H1 (cell line): ENCODE measurements at regions not wholly inside any gene's neighbourhood (a gene's known extent, or its start where the extent isn't known, plus 50 kb on each side); places are given as distances from the start of the nearest gene placed in this dataset.

Experiments
- CTCF ChIA-PET: fragments of 300-600 bp; sonication (Branson Sonifier 250); formaldehyde crosslinking; loops from one replicate; lab custom pipeline; 2021; ENCODE audit not compliant: partially characterized antibody; lab: Charles Lee
- POLR2A ChIA-PET: fragments of 300-600 bp; sonication (Branson Sonifier 250); formaldehyde crosslinking; loops from one replicate; lab custom pipeline; 2021; ENCODE audit warnings: inconsistent platforms; ENCODE audit not compliant: partially characterized antibody; lab: Charles Lee
- DNase-seq, 2 experiments: peaks; one replicate each; pipeline versions ENCODE4 v3.0.0 to v3.0.0-alpha.2; 2010 to 2022; ENCODE audit warnings: low spot score in 2 of 2, low read depth in 1 of 2, mixed read lengths in 1 of 2
- FAIRE-seq: peaks from 2 replicates; lab custom pipeline; 2011; peaks lifted over from hg19 to GRCh38; lab: Jason Lieb, UNC
- H2AFZ ChIP-seq: 2 replicates; pipeline ENCODE4 v1.8.1; 2012; ENCODE audit warnings: low read length, inconsistent platforms
- H2AK5ac ChIP-seq: 2 replicates; pipeline ENCODE4 v1.6.1; 2013; ENCODE audit warnings: low read depth, low read length
- H2BK120ac ChIP-seq: replicated peaks from 2 replicates; pipeline ENCODE3; 2013; ENCODE audit warnings: low read depth, low read length, inconsistent platforms
- H2BK12ac ChIP-seq: 2 replicates; pipeline ENCODE4 v1.6.1; 2013; ENCODE audit warnings: low read depth, low read length
- H2BK15ac ChIP-seq: 2 replicates; pipeline ENCODE4 v1.6.1; 2013; ENCODE audit warnings: low read length
- H2BK20ac ChIP-seq: 2 replicates; pipeline ENCODE4 v1.6.1; 2013; ENCODE audit warnings: low read length
- H2BK5ac ChIP-seq: 2 replicates; pipeline ENCODE4 v1.6.1; 2013; ENCODE audit warnings: low read depth, low read length
- H3K14ac ChIP-seq: 2 replicates; pipeline ENCODE4 v1.6.1; 2013; ENCODE audit warnings: inconsistent platforms; ENCODE audit not compliant: insufficient read length
- H3K18ac ChIP-seq: 2 replicates; pipeline ENCODE4 v1.6.1; 2013; ENCODE audit warnings: low read length; ENCODE audit errors: extremely low read depth
- H3K23ac ChIP-seq: 2 replicates; pipeline ENCODE4 v1.6.1; 2013; ENCODE audit warnings: inconsistent platforms; ENCODE audit not compliant: insufficient read length
- H3K23me2 ChIP-seq: 2 replicates; pipeline ENCODE4 v1.6.1; 2013; ENCODE audit warnings: low read depth, low read length
- H3K27ac ChIP-seq: 2 replicates; pipeline ENCODE4 v1.6.1; 2011; ENCODE audit warnings: low read depth, low read length, inconsistent platforms
- H3K27me3 ChIP-seq, 4 experiments: replicated peaks in 1 of 4; 1 replicate in 1 of 4; 2 replicates in 3 of 4; pipeline versions ENCODE4 v1.6.1 to v1.8.1; 2011 to 2013; ENCODE audit warnings: low read length in 3 of 4, mild to moderate bottlenecking in 3 of 4, inconsistent platforms in 2 of 4, mixed read lengths in 2 of 4, moderate library complexity in 1 of 4; ENCODE audit not compliant: control insufficient read depth in 3 of 4, insufficient read depth in 3 of 4; ENCODE audit errors: extremely low read depth in 1 of 4
- H3K36me3 ChIP-seq, 4 experiments: 2 replicates each; pipeline versions ENCODE4 v1.6.1 to v1.8.1; 2011 to 2013; ENCODE audit warnings: mild to moderate bottlenecking in 4 of 4, low read length in 3 of 4, moderate library complexity in 2 of 4, control low read depth in 1 of 4, inconsistent platforms in 1 of 4; ENCODE audit not compliant: insufficient read depth in 4 of 4, control insufficient read depth in 2 of 4
- H3K4ac ChIP-seq: replicated peaks from 2 replicates; pipeline ENCODE3; 2013; ENCODE audit warnings: low read length, low read depth, mixed read lengths, inconsistent platforms; ENCODE audit not compliant: insufficient read length
- H3K4me1 ChIP-seq, 4 experiments: replicated peaks in 1 of 4; 1 replicate in 1 of 4; 2 replicates in 3 of 4; pipeline versions ENCODE4 v1.6.1 to v1.8.1; 2011 to 2013; ENCODE audit warnings: low read length in 3 of 4, inconsistent platforms in 2 of 4, mixed read lengths in 1 of 4; ENCODE audit not compliant: insufficient read depth in 4 of 4, control insufficient read depth in 3 of 4
- H3K4me2 ChIP-seq, 2 experiments: 2 replicates each; pipeline versions ENCODE4 v1.6.1 to v1.8.1; 2011 to 2013; ENCODE audit warnings: low read depth in 2 of 2, low read length in 2 of 2, control low read depth in 1 of 2, inconsistent platforms in 1 of 2, mild to moderate bottlenecking in 1 of 2; ENCODE audit not compliant: insufficient read depth in 1 of 2
- H3K4me3 ChIP-seq, 4 experiments: fragments of 200-600, 300-600 bp in 1 of 4; sonication (generic), shearing (Covaris generic), sonication (Bioruptor Twin) in 1 of 4; 2 replicates each; pipeline versions ENCODE4 v1.5.1 to v1.8.1; 2011 to 2016; ENCODE audit warnings: low read length in 4 of 4, low read depth in 3 of 4, control low read depth in 2 of 4, inconsistent platforms in 2 of 4, mild to moderate bottlenecking in 2 of 4, mixed read lengths in 1 of 4, moderate library complexity in 1 of 4; ENCODE audit not compliant: insufficient read depth in 2 of 4; ENCODE audit errors: extremely low read depth in 1 of 4
- H3K56ac ChIP-seq: replicated peaks from 2 replicates; pipeline ENCODE3; 2013; ENCODE audit warnings: low read depth, mild to moderate bottlenecking, mixed read lengths, low read length, inconsistent platforms; ENCODE audit not compliant: insufficient read length
- H3K79me1 ChIP-seq: 2 replicates; pipeline ENCODE4 v1.6.1; 2013; ENCODE audit warnings: low read depth, low read length, control low read depth
- H3K79me2 ChIP-seq, 2 experiments: 2 replicates each; pipeline versions ENCODE4 v1.6.1 to v1.8.1; 2012 to 2013; ENCODE audit warnings: low read length in 2 of 2, mild to moderate bottlenecking in 2 of 2, inconsistent platforms in 1 of 2; ENCODE audit not compliant: insufficient read depth in 2 of 2, control insufficient read depth in 1 of 2
- H3K9ac ChIP-seq, 4 experiments: replicated peaks in 1 of 4; 1 replicate in 1 of 4; 2 replicates in 3 of 4; pipeline versions ENCODE4 v1.6.1 to v1.8.1; 2011 to 2013; ENCODE audit warnings: low read depth in 3 of 4, low read length in 3 of 4, control low read depth in 2 of 4, mild to moderate bottlenecking in 2 of 4, moderate library complexity in 2 of 4, inconsistent platforms in 1 of 4; ENCODE audit errors: extremely low read depth in 1 of 4
- H3K9me3 ChIP-seq, 2 experiments: 2 replicates each; pipeline versions ENCODE4 v1.6.1 to v1.8.1; 2012 to 2013; ENCODE audit warnings: mild to moderate bottlenecking in 2 of 2, moderate library complexity in 2 of 2, control low read depth in 1 of 2, inconsistent platforms in 1 of 2, low read depth in 1 of 2, low read length in 1 of 2, mixed read lengths in 1 of 2; ENCODE audit not compliant: insufficient read depth in 2 of 2
- H4K20me1 ChIP-seq, 2 experiments: replicated peaks in 1 of 2; 2 replicates each; pipeline versions ENCODE3 to v1.8.1; 2011 to 2013; ENCODE audit warnings: inconsistent platforms in 2 of 2, low read length in 2 of 2, mild to moderate bottlenecking in 1 of 2; ENCODE audit not compliant: insufficient read depth in 2 of 2, control insufficient read depth in 1 of 2
- H4K5ac ChIP-seq: 2 replicates; pipeline ENCODE4 v1.6.1; 2013; ENCODE audit warnings: low read length, low read depth, mixed read lengths, inconsistent platforms; ENCODE audit not compliant: insufficient read length
- H4K8ac ChIP-seq: 2 replicates; pipeline ENCODE4 v1.8.0; 2013; ENCODE audit warnings: mild to moderate bottlenecking, moderate library complexity, low read length, inconsistent platforms; ENCODE audit not compliant: insufficient read depth; ENCODE audit errors: extremely low read depth
- H4K91ac ChIP-seq: replicated peaks from 2 replicates; pipeline ENCODE3; 2013; ENCODE audit warnings: low read length, mixed read lengths, inconsistent platforms; ENCODE audit not compliant: insufficient read length
- ATF2 ChIP-seq: IDR thresholded peaks from 2 replicates; pipeline ENCODE4 v1.6.1; 2012; ENCODE audit warnings: low read length, inconsistent platforms
- CREB1 ChIP-seq: IDR thresholded peaks from 2 replicates; pipeline ENCODE4 v1.6.1; 2012; ENCODE audit warnings: inconsistent platforms
- KDM5A ChIP-seq: fragments of 200-600 bp; IDR thresholded peaks from 2 replicates; pipeline ENCODE4 v1.7.1; 2012; ENCODE audit warnings: mild to moderate bottlenecking, low read length, inconsistent platforms, mixed read lengths
- MAFK ChIP-seq: IDR thresholded peaks from 2 replicates; pipeline ENCODE4 v1.6.1; 2012; ENCODE audit warnings: low read depth, mild to moderate bottlenecking, improper control_type of control experiment, low read length
- POU5F1 ChIP-seq: IDR thresholded peaks from 2 replicates; pipeline ENCODE4 v1.6.1; 2011; ENCODE audit warnings: low read depth, mild to moderate bottlenecking, low read length, moderate library complexity
- SIX5 ChIP-seq: IDR thresholded peaks from 2 replicates; pipeline ENCODE4 v1.6.1; 2011; ENCODE audit warnings: mild to moderate bottlenecking, low read depth, low read length
- SP1 ChIP-seq: IDR thresholded peaks from 2 replicates; pipeline ENCODE4 v1.6.1; 2011; ENCODE audit warnings: low read depth, low read length
- TAF7 ChIP-seq: optimal IDR thresholded peaks from 2 replicates; pipeline ENCODE3; 2011; ENCODE audit warnings: low read depth, mild to moderate bottlenecking, inconsistent platforms, low read length, moderate library complexity, borderline replicate concordance
- TCF12 ChIP-seq: IDR thresholded peaks from 2 replicates; pipeline ENCODE4 v1.6.1; 2011; ENCODE audit warnings: low read depth, mild to moderate bottlenecking, low read length

- no peak overlapping the region for H2BK20ac ChIP-seq
- DNase-seq (no peak), FAIRE-seq (no peak)
- no peaks in the 10 kb centered on the region for H3K79me1 ChIP-seq
- no peaks in the 10 kb centered on the region for H3K27me3 ChIP-seq
- peaks cover 0 to 10% (median 7%) of the 10 kb centered on the region in 4 experiments; a peak in 5 of 7 replicates for H3K4me1 ChIP-seq
- H3K14ac ChIP-seq: no peak overlapping the region
- no peak overlapping the region for H3K9ac ChIP-seq
- TF ChIP-seq KDM5A (no peak), ATF2 (no peak), SIX5 (no peak), TAF7 (no peak), SP1 (no peak), MAFK (no peak), POU5F1 (no peak), CREB1 (no peak), TCF12 (no peak)
- H3K4ac ChIP-seq: no peak overlapping the region
- H3K79me2 ChIP-seq: no peaks in the 10 kb centered on the region
- H2AFZ ChIP-seq: no peak overlapping the region
- no peaks in the 10 kb centered on the region for H3K23me2 ChIP-seq
- no peak overlapping the region for H2BK120ac ChIP-seq
- CTCF ChIA-PET: no interaction called here
- H2AK5ac ChIP-seq: no peak overlapping the region
- H3K9me3 ChIP-seq: no peaks in the 10 kb centered on the region
- H3K18ac ChIP-seq: no peak overlapping the region
- H3K4me2 ChIP-seq: no peak overlapping the region
- H4K20me1 ChIP-seq: no peaks in the 10 kb centered on the region
- H4K5ac ChIP-seq: no peak overlapping the region
- H3K23ac ChIP-seq: no peak overlapping the region
- no peak overlapping the region for H3K56ac ChIP-seq
- no peak overlapping the region for H3K4me3 ChIP-seq
- POLR2A ChIA-PET: no interaction called here
- H2BK15ac ChIP-seq: no peak overlapping the region
- H2BK5ac ChIP-seq: no peak overlapping the region
- H4K91ac ChIP-seq: no peak overlapping the region
- no peak overlapping the region for H3K27ac ChIP-seq
- H4K8ac ChIP-seq: no peak overlapping the region
- no peak overlapping the region for H2BK12ac ChIP-seq
- H3K36me3 ChIP-seq: no peaks in the 10 kb centered on the region
These were observed 131.5 kb upstream of the MON1B start for GRCh38 chr16:77059446-77059845.
